Right atrium auricular region (tissue), 2 donors: ENCODE measurements at regions not wholly inside any gene's neighbourhood (a gene's known extent, or its start where the extent isn't known, plus 50 kb on each side); places are given as distances from the start of the nearest gene placed in this dataset.

Experiments used
- DNase-seq: peaks from one replicate; pipeline ENCODE4 v3.0.0-alpha.2; 2019; ENCODE audit warnings: low spot score
- H3K27ac ChIP-seq, 2 donors: fragments of 200-600 bp; sonication (generic); 1 replicate in 1 of 2; 2 replicates in 1 of 2; pipeline ENCODE4 v1.5.1; 2016 to 2019
- H3K27me3 ChIP-seq, 2 donors: fragments of 200-600 bp; sonication (generic); one replicate each; pipeline versions ENCODE4 v1.5.1 to v1.6.0; 2017 to 2019
- H3K36me3 ChIP-seq: fragments of 200-600 bp; sonication (generic); one replicate; pipeline ENCODE4 v1.5.1; 2016
- H3K4me1 ChIP-seq, 2 donors: fragments of 200-600 bp; sonication (generic); one replicate each; pipeline versions ENCODE4 v1.5.1 to v1.6.0; 2017 to 2019
- H3K4me3 ChIP-seq, 2 donors: fragments of 200-600 bp; sonication (generic); 1 replicate in 1 of 2; 2 replicates in 1 of 2; pipeline ENCODE4 v1.5.1; 2017 to 2019; ENCODE audit warnings: mild to moderate bottlenecking in 1 of 2, moderate library complexity in 1 of 2
- H3K9me3 ChIP-seq, 2 donors: fragments of 200-600 bp; sonication (generic); one replicate each; pipeline ENCODE4 v1.5.1; 2019
- CTCF ChIP-seq, 2 donors: fragments of 200-600 bp; sonication (generic); IDR thresholded peaks; one replicate each; pipeline ENCODE4 v1.5.1; 2019; ENCODE audit warnings: antibody characterized with exemption in 2 of 2

- DNase-seq: no peak
- Histone ChIP-seq H3K27ac (no peak overlapping the region), H3K4me3 (no peak overlapping the region), H3K36me3 (no peaks in the 10 kb centered on the region), H3K4me1 (no peaks in the 10 kb centered on the region), H3K27me3 (no peaks in the 10 kb centered on the region), H3K9me3 (no peaks in the 10 kb centered on the region)
- TF ChIP-seq CTCF (IDR thresholded peaks at IDR 0.05): no peak
Observed at GRCh38 chr3:87501076-87501475, 224.7 kb upstream of the POU1F1 start.

GRCh38 chr3:87498358-87499080 lies 222.1 kb upstream of the POU1F1 start:
- no peak overlapping the region for H3K27ac ChIP-seq

GRCh38 chr3:87495938-87496337 lies 219.6 kb upstream of the POU1F1 start:
- no peaks in the 10 kb centered on the region for H3K27me3 ChIP-seq
- no peak for TF ChIP-seq CTCF (IDR thresholded peaks at IDR 0.05)
- H3K4me1 ChIP-seq: no peaks in the 10 kb centered on the region
- no peaks in the 10 kb centered on the region for H3K36me3 ChIP-seq
- H3K27ac ChIP-seq: no peak overlapping the region
- no peaks in the 10 kb centered on the region for H3K9me3 ChIP-seq
- H3K4me3 ChIP-seq: no peak overlapping the region
- no peak for DNase-seq

More at GRCh38 chr3:87498358-87499080, 222.1 kb upstream of the POU1F1 start:
- Histone ChIP-seq H3K27me3 (no peaks in the 10 kb centered on the region), H3K9me3 (no peaks in the 10 kb centered on the region), H3K36me3 (no peaks in the 10 kb centered on the region), H3K4me1 (no peaks in the 10 kb centered on the region), H3K4me3 (no peak overlapping the region)
- DNase-seq: no peak
- no peak for TF ChIP-seq CTCF (IDR thresholded peaks at IDR 0.05)

- no peaks in the 10 kb centered on the region for H3K9me3 ChIP-seq
- H3K4me3 ChIP-seq: no peak overlapping the region
- H3K27me3 ChIP-seq: no peaks in the 10 kb centered on the region
- H3K36me3 ChIP-seq: no peaks in the 10 kb centered on the region
- TF ChIP-seq CTCF (IDR thresholded peaks at IDR 0.05): no peak
- no peaks in the 10 kb centered on the region for H3K4me1 ChIP-seq
- DNase-seq: no peak
- no peak overlapping the region for H3K27ac ChIP-seq
Observed at GRCh38 chr3:87494264-87494663, 217.9 kb upstream of the POU1F1 start.

- no peak for TF ChIP-seq CTCF (IDR thresholded peaks at IDR 0.05)
- no peaks in the 10 kb centered on the region for H3K36me3 ChIP-seq
- H3K4me3 ChIP-seq: no peak overlapping the region
- no peak overlapping the region for H3K27ac ChIP-seq
- H3K4me1 ChIP-seq: no peaks in the 10 kb centered on the region
- H3K27me3 ChIP-seq: no peaks in the 10 kb centered on the region
- no peaks in the 10 kb centered on the region for H3K9me3 ChIP-seq
- no peak for DNase-seq
Observed at GRCh38 chr3:87491843-87492242, 215.5 kb upstream of the POU1F1 start.

- Histone ChIP-seq H3K4me3 (no peak overlapping the region), H3K9me3 (no peaks in the 10 kb centered on the region), H3K27me3 (no peaks in the 10 kb centered on the region), H3K27ac (no peak overlapping the region), H3K4me1 (no peaks in the 10 kb centered on the region), H3K36me3 (no peaks in the 10 kb centered on the region)
- TF ChIP-seq CTCF (IDR thresholded peaks at IDR 0.05): no peak
- DNase-seq: no peak
Observed at GRCh38 chr3:87489892-87490291, 213.5 kb upstream of the POU1F1 start.
